Kidney epithelial cell (primary cell): ENCODE measurements at regions not wholly inside any gene's neighbourhood (a gene's known extent, or its start where the extent isn't known, plus 50 kb on each side); places are given as distances from the start of the nearest gene placed in this dataset.

ENCODE experiments used
- DNase-seq: peaks from one replicate; pipeline ENCODE4 v3.0.0-alpha.2; 2010; ENCODE audit warnings: low read depth
- H3K27me3 ChIP-seq: 2 replicates; pipeline ENCODE4 v1.6.0; 2011; ENCODE audit warnings: low read length; ENCODE audit not compliant: control insufficient read depth, insufficient read depth
- H3K36me3 ChIP-seq: 2 replicates; pipeline ENCODE4 v1.5.1; 2011; ENCODE audit warnings: low read length; ENCODE audit not compliant: control insufficient read depth, insufficient read depth
- H3K4me3 ChIP-seq: 2 replicates; pipeline ENCODE4 v1.5.1; 2011; ENCODE audit warnings: low read depth, mild to moderate bottlenecking, control low read depth, low read length
- CTCF ChIP-seq: IDR thresholded peaks from 2 replicates; pipeline ENCODE4 v1.5.1; 2011; ENCODE audit warnings: mild to moderate bottlenecking, moderate library complexity, low read length, control low read depth, inconsistent platforms; ENCODE audit not compliant: insufficient read depth, poor library complexity, severe bottlenecking

- H3K36me3 ChIP-seq = no peaks in the 10 kb centered on the region
- no peak for TF ChIP-seq CTCF
- H3K4me3 ChIP-seq = no peak overlapping the region
- DNase-seq = no peak
- H3K27me3 ChIP-seq = no peaks in the 10 kb centered on the region
Measured at GRCh38 chr3:106255870-106256248, 387.0 kb upstream of the CBLB start.

GRCh38 chr3:106256249-106256957 is 387.6 kb upstream of the CBLB start:
- H3K36me3 ChIP-seq = no peaks in the 10 kb centered on the region
- no peak for TF ChIP-seq CTCF
- H3K4me3 ChIP-seq = no peak overlapping the region

GRCh38 chr3:106257172-106257571 is 388.4 kb upstream of the CBLB start:
- TF ChIP-seq CTCF = no peak
- Histone ChIP-seq H3K36me3 (no peaks in the 10 kb centered on the region), H3K27me3 (no peaks in the 10 kb centered on the region), H3K4me3 (no peak overlapping the region)
- DNase-seq = no peak

More at GRCh38 chr3:106256249-106256957, 387.6 kb upstream of the CBLB start:
- DNase-seq = no peak
- H3K27me3 ChIP-seq = no peaks in the 10 kb centered on the region

GRCh38 chr3:106261396-106261795 is 392.6 kb upstream of the CBLB start:
- no peak for TF ChIP-seq CTCF
- DNase-seq = no peak
- no peak overlapping the region for H3K4me3 ChIP-seq
- no peaks in the 10 kb centered on the region for H3K27me3 ChIP-seq
- H3K36me3 ChIP-seq = no peaks in the 10 kb centered on the region

- DNase-seq = no peak
- Histone ChIP-seq H3K27me3 (no peaks in the 10 kb centered on the region), H3K36me3 (no peaks in the 10 kb centered on the region), H3K4me3 (no peak overlapping the region)
- no peak for TF ChIP-seq CTCF
Measured at GRCh38 chr3:106261915-106262683, 393.3 kb upstream of the CBLB start.

- no peaks in the 10 kb centered on the region for H3K36me3 ChIP-seq
- no peak overlapping the region for H3K4me3 ChIP-seq
- no peak for TF ChIP-seq CTCF
- no peak for DNase-seq
- no peaks in the 10 kb centered on the region for H3K27me3 ChIP-seq
Measured at GRCh38 chr3:106263011-106263410, 394.2 kb upstream of the CBLB start.
